Muscle layer of colon (tissue), 2 donors: ENCODE measurements at regions not wholly inside any gene's neighbourhood (a gene's known extent, or its start where the extent isn't known, plus 50 kb on each side); places are given as distances from the start of the nearest gene placed in this dataset.
"Not testable (repeated sequence)": the region's sequence is repeated elsewhere in the genome, so short reads cannot be mapped to it uniquely, and the experiment has no call there.

Experiments used
- H3K27ac ChIP-seq: one replicate; pipeline ENCODE4 v1.7.0; 2013; ENCODE audit warnings: low read depth, mild to moderate bottlenecking, low read length, moderate library complexity
- H3K27me3 ChIP-seq, 2 donors: one replicate each; pipeline ENCODE4 v1.7.0; 2013; ENCODE audit warnings: low read length in 2 of 2, mild to moderate bottlenecking in 2 of 2; ENCODE audit not compliant: insufficient read depth in 2 of 2, control insufficient read depth in 1 of 2
- H3K36me3 ChIP-seq: one replicate; pipeline ENCODE4 v1.7.0; 2013; ENCODE audit warnings: mild to moderate bottlenecking, low read length; ENCODE audit not compliant: insufficient read depth
- H3K4me1 ChIP-seq: one replicate; pipeline ENCODE4 v1.7.0; 2013; ENCODE audit warnings: mild to moderate bottlenecking, low read length; ENCODE audit not compliant: insufficient read depth
- H3K4me3 ChIP-seq, 2 donors: one replicate each; pipeline ENCODE4 v1.7.0; 2013; ENCODE audit warnings: low read length in 2 of 2, low read depth in 1 of 2, mild to moderate bottlenecking in 1 of 2, moderate library complexity in 1 of 2
- H3K9ac ChIP-seq: one replicate; pipeline ENCODE4 v1.7.0; 2013; ENCODE audit warnings: low read length
- H3K9me3 ChIP-seq: one replicate; pipeline ENCODE4 v1.7.0; 2013; ENCODE audit warnings: mild to moderate bottlenecking, low read length
- donor health status: abdominal sarcoma.
- donor health status: Adenocarcinoma of cecum.

GRCh38 chr1:70762386-70762785, 285.2 kb downstream of the PTGER3 start:
- no peaks in the 10 kb centered on the region for H3K9me3 ChIP-seq
- no peak overlapping the region for H3K4me3 ChIP-seq
- H3K4me1 ChIP-seq: no peaks in the 10 kb centered on the region
- H3K36me3 ChIP-seq: no peaks in the 10 kb centered on the region
- H3K27ac ChIP-seq: no peak overlapping the region
- no peak overlapping the region for H3K9ac ChIP-seq
- H3K27me3 ChIP-seq: no peaks in the 10 kb centered on the region

- no peaks in the 10 kb centered on the region for H3K4me1 ChIP-seq
- no peaks in the 10 kb centered on the region for H3K27me3 ChIP-seq
- H3K36me3 ChIP-seq: no peaks in the 10 kb centered on the region
- no peak overlapping the region for H3K27ac ChIP-seq
- H3K4me3 ChIP-seq: no peak overlapping the region
- no peaks in the 10 kb centered on the region for H3K9me3 ChIP-seq
- H3K9ac ChIP-seq: no peak overlapping the region
Observed at GRCh38 chr1:70764747-70765146, 282.9 kb downstream of the PTGER3 start.

- Histone ChIP-seq H3K4me1 (no peaks in the 10 kb centered on the region), H3K36me3 (no peaks in the 10 kb centered on the region), H3K9ac (no peak overlapping the region), H3K27me3 (no peaks in the 10 kb centered on the region), H3K27ac (no peak overlapping the region), H3K9me3 (no peaks in the 10 kb centered on the region), H3K4me3 (no peak overlapping the region)
Observed at GRCh38 chr1:70767377-70767776, 280.2 kb downstream of the PTGER3 start.

- H3K9ac ChIP-seq: no peak overlapping the region
- H3K4me1 ChIP-seq: no peaks in the 10 kb centered on the region
- no peaks in the 10 kb centered on the region for H3K36me3 ChIP-seq
- no peaks in the 10 kb centered on the region for H3K27me3 ChIP-seq
- no peaks in the 10 kb centered on the region for H3K9me3 ChIP-seq
- no peak overlapping the region for H3K4me3 ChIP-seq
- no peak overlapping the region for H3K27ac ChIP-seq
Observed at GRCh38 chr1:70768216-70768615, 279.4 kb downstream of the PTGER3 start.

- Histone ChIP-seq H3K9me3 (no peaks in the 10 kb centered on the region), H3K4me3 (no peak overlapping the region), H3K36me3 (no peaks in the 10 kb centered on the region), H3K4me1 (no peaks in the 10 kb centered on the region), H3K27ac (no peak overlapping the region), H3K9ac (no peak overlapping the region), H3K27me3 (no peaks in the 10 kb centered on the region)
Observed at GRCh38 chr1:70778056-70778762, 269.4 kb downstream of the PTGER3 start.

GRCh38 chr1:70778934-70779333, 268.7 kb downstream of the PTGER3 start:
- Histone ChIP-seq H3K9me3 (no peaks in the 10 kb centered on the region), H3K4me3 (no peak overlapping the region), H3K4me1 (no peaks in the 10 kb centered on the region), H3K9ac (no peak overlapping the region), H3K36me3 (no peaks in the 10 kb centered on the region), H3K27me3 (no peaks in the 10 kb centered on the region), H3K27ac (no peak overlapping the region)

- Histone ChIP-seq H3K36me3 (no peaks in the 10 kb centered on the region), H3K9me3 (no peaks in the 10 kb centered on the region), H3K9ac (no peak overlapping the region), H3K27ac (no peak overlapping the region), H3K4me1 (no peaks in the 10 kb centered on the region), H3K27me3 (no peaks in the 10 kb centered on the region), H3K4me3 (no peak overlapping the region)
Observed at GRCh38 chr1:70779571-70779970, 268.0 kb downstream of the PTGER3 start.

GRCh38 chr1:70785287-70785686, 262.3 kb downstream of the PTGER3 start:
- no peaks in the 10 kb centered on the region for H3K27me3 ChIP-seq
- H3K9me3 ChIP-seq: no peaks in the 10 kb centered on the region
- H3K27ac ChIP-seq: no peak overlapping the region

GRCh38 chr1:70790232-70790923, 257.2 kb downstream of the PTGER3 start:
- Histone ChIP-seq H3K9me3 (no peaks in the 10 kb centered on the region), H3K27me3 (no peaks in the 10 kb centered on the region), H3K36me3 (no peaks in the 10 kb centered on the region), H3K27ac (no peak overlapping the region), H3K4me3 (no peak overlapping the region), H3K9ac (no peak overlapping the region), H3K4me1 (no peaks in the 10 kb centered on the region)

More at GRCh38 chr1:70785287-70785686, 262.3 kb downstream of the PTGER3 start:
- H3K4me1 ChIP-seq: no peaks in the 10 kb centered on the region
- H3K4me3 ChIP-seq: no peak overlapping the region
- H3K9ac ChIP-seq: no peak overlapping the region
- no peaks in the 10 kb centered on the region for H3K36me3 ChIP-seq

GRCh38 chr1:70795064-70795463, 252.6 kb downstream of the PTGER3 start:
- not testable (repeated sequence) for H3K4me3 ChIP-seq, H3K9ac ChIP-seq, H3K9me3 ChIP-seq, H3K36me3 ChIP-seq, H3K4me1 ChIP-seq, H3K27ac ChIP-seq, H3K27me3 ChIP-seq

- not testable (repeated sequence) for H3K4me1 ChIP-seq, H3K9me3 ChIP-seq, H3K36me3 ChIP-seq, H3K27ac ChIP-seq, H3K27me3 ChIP-seq, H3K9ac ChIP-seq, H3K4me3 ChIP-seq
Observed at GRCh38 chr1:70796298-70796697, 251.3 kb downstream of the PTGER3 start.

GRCh38 chr1:70802625-70803024, 245.0 kb downstream of the PTGER3 start:
- not testable (repeated sequence) for H3K9ac ChIP-seq, H3K36me3 ChIP-seq

More at GRCh38 chr1:70802625-70803024, 245.0 kb downstream of the PTGER3 start:
- H3K9me3 ChIP-seq, H3K27me3 ChIP-seq, H3K27ac ChIP-seq, H3K4me3 ChIP-seq, H3K4me1 ChIP-seq: not testable (repeated sequence)
